Natural killer cell (primary cell): ENCODE measurements at regions not wholly inside any gene's neighbourhood (a gene's known extent, or its start where the extent isn't known, plus 50 kb on each side); places are given as distances from the start of the nearest gene placed in this dataset.

Experiments used
- ATAC-seq, 3 donors: fragments of 150-1000 bp in 2 of 3; fragments of 200-7000 bp in 1 of 3; cut with Tn5 transposase; 1 replicate in 1 of 3; 2 replicates in 2 of 3; pipeline ENCODE4 v1.10.0; 2021; ENCODE audit warnings: mild to moderate bottlenecking in 2 of 3, moderate library complexity in 2 of 3
- DNase-seq, 2 donors: peaks; one replicate each; pipeline versions ENCODE4 v3.0.0 to v3.0.0-alpha.2; 2013 to 2021; ENCODE audit warnings: mixed read lengths in 1 of 2
- H3K27ac ChIP-seq: one replicate; pipeline ENCODE4 v1.5.1; 2013; ENCODE audit warnings: mild to moderate bottlenecking, low read length
- H3K27me3 ChIP-seq: one replicate; pipeline ENCODE4 v1.6.1; 2013; ENCODE audit warnings: low read length; ENCODE audit not compliant: control insufficient read depth, insufficient read depth
- H3K36me3 ChIP-seq: one replicate; pipeline ENCODE4 v1.6.1; 2013; ENCODE audit warnings: low read length; ENCODE audit not compliant: control insufficient read depth, insufficient read depth
- H3K4me1 ChIP-seq: one replicate; pipeline ENCODE4 v1.6.1; 2013; ENCODE audit warnings: low read length; ENCODE audit not compliant: control insufficient read depth, insufficient read depth
- H3K4me3 ChIP-seq: one replicate; pipeline ENCODE4 v1.5.1; 2013; ENCODE audit warnings: low read length
- H3K9me3 ChIP-seq: one replicate; pipeline ENCODE4 v1.6.1; 2013; ENCODE audit warnings: low read length; ENCODE audit not compliant: control insufficient read depth, insufficient read depth
- H3K27ac Mint-ChIP-seq, 2 donors: one replicate each; pipeline ENCODE4 v1.8.0; 2022; ENCODE audit warnings: mild to moderate bottlenecking in 2 of 2, mixed read lengths in 2 of 2, moderate library complexity in 1 of 2
- H3K27me3 Mint-ChIP-seq, 2 donors: one replicate each; pipeline ENCODE4 v1.8.0; 2022; ENCODE audit warnings: low read depth in 2 of 2, mixed read lengths in 2 of 2
- H3K36me3 Mint-ChIP-seq: one replicate; pipeline ENCODE4 v1.8.0; 2022; ENCODE audit warnings: mixed read lengths
- H3K4me1 Mint-ChIP-seq, 2 donors: one replicate each; pipeline ENCODE4 v1.8.0; 2022; ENCODE audit warnings: mixed read lengths in 2 of 2
- H3K4me3 Mint-ChIP-seq: one replicate; pipeline ENCODE4 v1.8.0; 2022; ENCODE audit warnings: mild to moderate bottlenecking, moderate library complexity, mixed read lengths
- H3K9me3 Mint-ChIP-seq, 2 donors: one replicate each; pipeline ENCODE4 v1.8.0; 2022; ENCODE audit warnings: mixed read lengths in 2 of 2
- WGBS: methylation state at CpG from one replicate; pipeline ENCODE4 v1.1.7; 2013; ENCODE audit warnings: missing lambda C conversion rate; ENCODE audit not compliant: insufficient coverage; 5-methylcytosine and 5-hydroxymethylcytosine counted together
- intact Hi-C: fragments of 100-400 bp; cut with micrococcal nuclease; formaldehyde crosslinking; loops from one replicate; pipeline ENCODE4 v1.14.2; 2022
- TF ChIP-seq, protein P1 (sequence below): fragments of 200-600 bp; IDR thresholded peaks from one replicate; pipeline ENCODE4 v1.8.0; 2022; ENCODE audit warnings: antibody characterized with exemption

DNA sequence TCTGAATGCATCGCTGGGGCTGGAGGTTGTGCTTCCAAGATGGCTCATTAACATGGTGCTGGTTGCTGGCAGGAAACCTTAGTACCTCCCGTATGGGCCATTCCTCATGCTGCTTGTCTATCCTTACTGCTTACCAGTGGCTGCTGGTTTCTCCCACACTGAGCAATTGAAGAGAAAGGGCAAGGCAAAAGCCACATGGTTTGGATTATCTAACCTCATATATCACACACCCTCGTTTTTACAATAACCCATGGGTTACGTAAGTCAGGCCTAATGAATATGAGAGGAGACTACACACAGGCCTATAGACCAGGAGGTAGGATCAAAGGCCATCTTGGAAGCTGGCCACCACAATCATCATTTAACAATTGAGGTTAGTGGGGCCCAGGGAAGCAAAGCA lies 141.8 kb upstream of the EDNRA start:
- H3K36me3 ChIP-seq, result no peaks in the 10 kb centered on the region
- ATAC-seq (no peak), DNase-seq (no peak)
- no peak overlapping the region for H3K4me3 Mint-ChIP-seq
- H3K4me1 Mint-ChIP-seq, result no peaks in the 10 kb centered on the region
- H3K27me3 ChIP-seq, result no peaks in the 10 kb centered on the region
- no peaks in the 10 kb centered on the region for H3K36me3 Mint-ChIP-seq
- no peak overlapping the region for H3K4me3 ChIP-seq
- H3K27ac ChIP-seq, result no peak overlapping the region
- no peak overlapping the region for H3K27ac Mint-ChIP-seq
- intact Hi-C loops, result no loop called here
- TF ChIP-seq, protein P1, sequence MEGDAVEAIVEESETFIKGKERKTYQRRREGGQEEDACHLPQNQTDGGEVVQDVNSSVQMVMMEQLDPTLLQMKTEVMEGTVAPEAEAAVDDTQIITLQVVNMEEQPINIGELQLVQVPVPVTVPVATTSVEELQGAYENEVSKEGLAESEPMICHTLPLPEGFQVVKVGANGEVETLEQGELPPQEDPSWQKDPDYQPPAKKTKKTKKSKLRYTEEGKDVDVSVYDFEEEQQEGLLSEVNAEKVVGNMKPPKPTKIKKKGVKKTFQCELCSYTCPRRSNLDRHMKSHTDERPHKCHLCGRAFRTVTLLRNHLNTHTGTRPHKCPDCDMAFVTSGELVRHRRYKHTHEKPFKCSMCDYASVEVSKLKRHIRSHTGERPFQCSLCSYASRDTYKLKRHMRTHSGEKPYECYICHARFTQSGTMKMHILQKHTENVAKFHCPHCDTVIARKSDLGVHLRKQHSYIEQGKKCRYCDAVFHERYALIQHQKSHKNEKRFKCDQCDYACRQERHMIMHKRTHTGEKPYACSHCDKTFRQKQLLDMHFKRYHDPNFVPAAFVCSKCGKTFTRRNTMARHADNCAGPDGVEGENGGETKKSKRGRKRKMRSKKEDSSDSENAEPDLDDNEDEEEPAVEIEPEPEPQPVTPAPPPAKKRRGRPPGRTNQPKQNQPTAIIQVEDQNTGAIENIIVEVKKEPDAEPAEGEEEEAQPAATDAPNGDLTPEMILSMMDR, result no peak
- WGBS, result 89% methylated on average over 3 of the region's 4 CpGs
- H3K9me3 Mint-ChIP-seq, result peaks cover 7 to 9% of the 10 kb centered on the region in 2 donors
- no peaks in the 10 kb centered on the region for H3K9me3 ChIP-seq
- no peaks in the 10 kb centered on the region for H3K4me1 ChIP-seq
- no peaks in the 10 kb centered on the region for H3K27me3 Mint-ChIP-seq

DNA sequence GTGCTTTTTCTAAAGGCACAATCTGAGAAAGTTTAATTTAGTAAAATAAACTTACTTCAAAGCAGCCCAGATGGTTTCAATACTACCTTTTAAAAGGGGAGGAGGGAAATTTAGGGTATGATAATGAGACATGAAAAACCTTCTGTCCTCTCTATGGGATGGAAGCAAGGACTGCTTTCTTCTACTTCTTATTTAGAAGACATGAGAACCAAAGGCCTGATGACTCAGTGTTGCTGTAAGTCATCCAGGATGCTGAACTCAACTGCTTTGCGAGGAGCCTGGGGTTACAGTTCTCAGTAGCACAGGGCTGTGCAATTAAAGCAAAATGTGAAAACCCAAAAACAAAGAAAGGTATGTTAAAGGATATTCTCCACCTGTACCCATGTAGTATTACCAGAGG lies 140.8 kb upstream of the EDNRA start:
- no peaks in the 10 kb centered on the region for H3K4me1 ChIP-seq
- TF ChIP-seq, protein P1, result no peak
- WGBS, result 91% methylated on average over 1 of the region's 1 CpG
- H3K27ac Mint-ChIP-seq, result no peak overlapping the region
- intact Hi-C loops, result no loop called here
- H3K4me3 Mint-ChIP-seq, result no peak overlapping the region
- H3K36me3 ChIP-seq, result no peaks in the 10 kb centered on the region
- H3K36me3 Mint-ChIP-seq, result no peaks in the 10 kb centered on the region
- no peak for ATAC-seq
- no peaks in the 10 kb centered on the region for H3K4me1 Mint-ChIP-seq
- no peak overlapping the region for H3K4me3 ChIP-seq
- no peak for DNase-seq
- no peak overlapping the region for H3K27ac ChIP-seq
- no peaks in the 10 kb centered on the region for H3K9me3 ChIP-seq
- no peaks in the 10 kb centered on the region for H3K27me3 Mint-ChIP-seq
- H3K27me3 ChIP-seq, result no peaks in the 10 kb centered on the region
- peaks cover 7 to 9% of the 10 kb centered on the region in 2 donors for H3K9me3 Mint-ChIP-seq

DNA sequence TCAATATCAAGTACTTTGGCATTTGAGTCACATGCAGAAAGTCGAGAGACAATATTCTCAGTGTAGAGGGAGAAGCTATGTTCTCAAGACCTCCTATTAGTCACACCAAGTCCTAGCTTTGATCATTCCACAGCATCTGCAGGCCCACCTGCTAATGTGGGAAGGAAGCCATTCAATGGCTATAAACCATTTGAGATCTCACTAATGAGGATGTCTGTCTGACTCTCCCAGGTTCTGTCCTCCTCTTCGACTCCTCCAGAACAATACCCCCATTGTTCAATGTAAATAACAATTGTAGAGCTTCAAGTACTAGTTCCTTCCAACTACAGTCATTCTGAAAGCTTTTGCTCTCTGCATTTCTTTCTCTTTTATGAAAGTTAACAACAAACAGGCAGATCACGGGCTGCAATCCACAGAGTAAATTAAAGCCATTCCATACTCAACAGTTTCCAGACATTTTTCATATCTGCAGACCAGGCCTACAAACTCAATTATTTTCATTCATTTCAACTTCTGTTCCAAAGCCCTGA lies 140.2 kb upstream of the EDNRA start:
- H3K4me1 ChIP-seq, result no peaks in the 10 kb centered on the region
- Mint-ChIP-seq H3K27me3 (no peaks in the 10 kb centered on the region), H3K36me3 (no peaks in the 10 kb centered on the region), H3K27ac (no peak overlapping the region), H3K4me3 (no peak overlapping the region), H3K4me1 (no peaks in the 10 kb centered on the region), H3K9me3 (peaks cover 7 to 9% of the 10 kb centered on the region in 2 donors)
- TF ChIP-seq, protein P1, result no peak
- H3K4me3 ChIP-seq, result no peak overlapping the region
- ATAC-seq, result no peak
- no peaks in the 10 kb centered on the region for H3K36me3 ChIP-seq
- H3K9me3 ChIP-seq, result no peaks in the 10 kb centered on the region
- no peaks in the 10 kb centered on the region for H3K27me3 ChIP-seq
- WGBS, result 53% methylated on average over 3 of the region's 3 CpGs
- intact Hi-C loops, result no loop called here
- no peak overlapping the region for H3K27ac ChIP-seq
- no peak for DNase-seq

DNA sequence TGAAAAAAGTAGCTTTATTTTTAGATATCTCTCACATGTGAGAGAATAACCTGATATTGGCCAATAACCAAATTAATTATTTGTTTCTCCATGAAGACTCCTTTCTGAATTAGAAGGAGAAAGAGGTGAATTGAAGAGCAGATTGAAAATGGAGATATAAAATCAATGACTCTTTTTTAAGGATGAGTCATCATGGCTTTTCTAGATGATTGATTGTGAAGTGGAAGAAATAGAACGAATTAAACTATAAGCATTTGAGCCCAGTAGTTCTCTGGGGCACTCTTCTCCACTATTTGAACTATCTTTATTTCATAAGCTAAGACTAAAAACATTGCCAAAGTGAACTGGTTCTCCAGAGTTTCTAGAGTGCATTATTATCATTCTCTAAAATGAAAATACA lies 137.2 kb upstream of the EDNRA start:
- no peaks in the 10 kb centered on the region for H3K36me3 ChIP-seq
- TF ChIP-seq, protein P1, result no peak
- Mint-ChIP-seq H3K9me3 (peaks cover 4% of the 10 kb centered on the region in 2 donors), H3K4me3 (no peak overlapping the region), H3K4me1 (no peaks in the 10 kb centered on the region), H3K36me3 (no peaks in the 10 kb centered on the region), H3K27me3 (no peaks in the 10 kb centered on the region), H3K27ac (no peak overlapping the region)
- ATAC-seq, result no peak
- WGBS, result 83% methylated on average over 1 of the region's 1 CpG
- no peaks in the 10 kb centered on the region for H3K4me1 ChIP-seq
- H3K27ac ChIP-seq, result no peak overlapping the region
- H3K27me3 ChIP-seq, result no peaks in the 10 kb centered on the region
- no peak for DNase-seq
- intact Hi-C loops, result no loop called here
- H3K9me3 ChIP-seq, result no peaks in the 10 kb centered on the region
- H3K4me3 ChIP-seq, result no peak overlapping the region
